AG04449 (cell line): ENCODE measurements at regions not wholly inside any gene's neighbourhood (a gene's known extent, or its start where the extent isn't known, plus 50 kb on each side); places are given as distances from the start of the nearest gene placed in this dataset.

Experiments
- CTCF ChIA-PET: fragments of 350-600 bp; formaldehyde crosslinking; extraction: SDS; loops from one replicate; lab custom pipeline; 2021; ENCODE audit warnings: antibody characterized with exemption; lab: Yijun Ruan, JAX
- POLR2A ChIA-PET: fragments of 400-600, 350-600 bp; formaldehyde crosslinking; extraction: SDS; loops from one replicate; lab custom pipeline; 2020; ENCODE audit warnings: antibody characterized with exemption, inconsistent platforms; lab: Yijun Ruan, JAX
- DNase-seq: peaks from one replicate; pipeline ENCODE4 v3.0.0-alpha.2; 2010; ENCODE audit warnings: low read depth, low spot score
- H3K4me3 ChIP-seq: 2 replicates; pipeline ENCODE4 v1.5.1; 2011; ENCODE audit warnings: low read depth, mild to moderate bottlenecking, control low read depth, low read length
- CTCF ChIP-seq: IDR thresholded peaks from one replicate; pipeline ENCODE4 v1.5.1; 2011; ENCODE audit warnings: mild to moderate bottlenecking, moderate library complexity, low read length, control low read depth, inconsistent platforms; ENCODE audit not compliant: insufficient read depth; ENCODE audit errors: missing control alignments

- H3K4me3 ChIP-seq = no peak overlapping the region
- TF ChIP-seq CTCF = no peak
- CTCF ChIA-PET = interaction anchor here (1.3 kb wide), 1 partner anchor 9 kb away, joined by 3 read pairs; no protein-coding TSS in a partner anchor
- POLR2A ChIA-PET = no interaction called here
- DNase-seq = no peak
Observed at GRCh38 chr13:50587115-50587514, 256.4 kb downstream of the DLEU7 start.

GRCh38 chr13:50587645-50588373 lies 255.7 kb downstream of the DLEU7 start:
- H3K4me3 ChIP-seq = no peak overlapping the region
- ChIA-PET POLR2A (no interaction called here), CTCF (interaction anchor here (1.3 kb wide), 1 partner anchor 10 kb away, joined by 3 read pairs; no protein-coding TSS in a partner anchor)
- no peak for DNase-seq
- no peak for TF ChIP-seq CTCF

GRCh38 chr13:50588491-50589130 lies 254.9 kb downstream of the DLEU7 start:
- no peak for TF ChIP-seq CTCF
- no peak overlapping the region for H3K4me3 ChIP-seq
- ChIA-PET CTCF (interaction anchor here (1.3 to 3.5 kb wide), 5 partner anchors 7 to 57 kb away, joined by 3 to 7 read pairs (median 4); no protein-coding TSS in a partner anchor), POLR2A (interaction anchor here (0.8 to 1.9 kb wide), 3 partner anchors 28 to 729 kb away, joined by 3 to 11 read pairs (median 4); no protein-coding TSS in a partner anchor)
- DNase-seq = no peak

- CTCF ChIA-PET = interaction anchor here (1.3 to 3.5 kb wide), 6 partner anchors 8 to 504 kb away, joined by 3 to 7 read pairs (median 4); no protein-coding TSS in a partner anchor
Observed at GRCh38 chr13:50589139-50589538, 254.4 kb downstream of the DLEU7 start.

GRCh38 chr13:50589651-50590054 lies 253.8 kb downstream of the DLEU7 start:
- POLR2A ChIA-PET = interaction anchor here (0.6 to 1.9 kb wide), 6 partner anchors 8 to 730 kb away, joined by 3 to 11 read pairs (median 4); no protein-coding TSS in a partner anchor
- no peak overlapping the region for H3K4me3 ChIP-seq
- peak; percentile 56 for DNase-seq
- CTCF ChIA-PET = interaction anchor here (1.3 to 3.5 kb wide), 7 partner anchors 8 to 505 kb away, joined by 3 to 7 read pairs (median 4); no protein-coding TSS in a partner anchor
- no peak for TF ChIP-seq CTCF

More at GRCh38 chr13:50589139-50589538, 254.4 kb downstream of the DLEU7 start:
- TF ChIP-seq CTCF = no peak
- POLR2A ChIA-PET = interaction anchor here (0.6 to 1.9 kb wide), 5 partner anchors 24 to 730 kb away, joined by 3 to 11 read pairs (median 4); no protein-coding TSS in a partner anchor
- peak; percentile 83 for DNase-seq
- H3K4me3 ChIP-seq = no peak overlapping the region
